ENCODE measurements at regions not wholly inside any gene's neighbourhood (a gene's known extent, or its start where the extent isn't known, plus 50 kb on each side); places are given as distances from the start of the nearest gene placed in this dataset.

GRCh38 chr20:56900252-56900651, 271.1 kb downstream of the TFAP2C start:
- Histone ChIP-seq H3K9me3 (no peaks in the 10 kb centered on the region), H3K27ac (no peak overlapping the region), H3K27me3 (no peaks in the 10 kb centered on the region), H3K4me1 (no peaks in the 10 kb centered on the region), H3K4me3 (no peak overlapping the region), H3K36me3 (no peaks in the 10 kb centered on the region)
- TF ChIP-seq CTCF (IDR thresholded peaks at IDR 0.05) (no peak), POLR2AphosphoS5 (IDR thresholded peaks at IDR 0.05; ENCODE audit: insufficient read depth in 1 of 2, low read depth in 1 of 2) (no peak), POLR2A (IDR thresholded peaks at IDR 0.05) (no peak)
- intact Hi-C loops (cut with DNase I) = no loop called here
- no peak for DNase-seq (ENCODE audit: extremely low spot score in 2 of 2)

GRCh38 chr20:56903421-56903820, 274.3 kb downstream of the TFAP2C start:
- Histone ChIP-seq H3K27me3 (no peaks in the 10 kb centered on the region), H3K27ac (no peak overlapping the region), H3K4me1 (no peaks in the 10 kb centered on the region), H3K36me3 (no peaks in the 10 kb centered on the region), H3K9me3 (no peaks in the 10 kb centered on the region), H3K4me3 (no peak overlapping the region)
- no peak for DNase-seq (ENCODE audit: extremely low spot score in 2 of 2)
- intact Hi-C loops (cut with DNase I) = no loop called here
- no peak for TF ChIP-seq CTCF (IDR thresholded peaks at IDR 0.05)
- no peak for TF ChIP-seq POLR2A (IDR thresholded peaks at IDR 0.05)
- no peak for TF ChIP-seq POLR2AphosphoS5 (IDR thresholded peaks at IDR 0.05; ENCODE audit: insufficient read depth in 1 of 2, low read depth in 1 of 2)

- H3K27me3 ChIP-seq = no peaks in the 10 kb centered on the region
- no peak overlapping the region for H3K27ac ChIP-seq
- DNase-seq (ENCODE audit: extremely low spot score in 2 of 2) = no peak
- no peaks in the 10 kb centered on the region for H3K36me3 ChIP-seq
- no peaks in the 10 kb centered on the region for H3K4me1 ChIP-seq
- TF ChIP-seq POLR2AphosphoS5 (IDR thresholded peaks at IDR 0.05; ENCODE audit: insufficient read depth in 1 of 2, low read depth in 1 of 2) = no peak
- no peak for TF ChIP-seq POLR2A (IDR thresholded peaks at IDR 0.05)
- no peak for TF ChIP-seq CTCF (IDR thresholded peaks at IDR 0.05)
- intact Hi-C loops (cut with DNase I) = no loop called here
- no peak overlapping the region for H3K4me3 ChIP-seq
- no peaks in the 10 kb centered on the region for H3K9me3 ChIP-seq
Measured at GRCh38 chr20:56903858-56904257, 274.8 kb downstream of the TFAP2C start.

- no peak for DNase-seq (ENCODE audit: extremely low spot score in 2 of 2)
- TF ChIP-seq POLR2A (IDR thresholded peaks at IDR 0.05) (no peak), CTCF (IDR thresholded peaks at IDR 0.05) (no peak), POLR2AphosphoS5 (IDR thresholded peaks at IDR 0.05; ENCODE audit: insufficient read depth in 1 of 2, low read depth in 1 of 2) (no peak)
- H3K9me3 ChIP-seq = no peaks in the 10 kb centered on the region
- H3K27me3 ChIP-seq = no peaks in the 10 kb centered on the region
- H3K4me3 ChIP-seq = no peak overlapping the region
- no peaks in the 10 kb centered on the region for H3K36me3 ChIP-seq
- H3K4me1 ChIP-seq = no peaks in the 10 kb centered on the region
- H3K27ac ChIP-seq = no peak overlapping the region
- intact Hi-C loops (cut with DNase I) = no loop called here
Measured at GRCh38 chr20:56909918-56910714, 281.0 kb downstream of the TFAP2C start.

- TF ChIP-seq POLR2AphosphoS5 (IDR thresholded peaks at IDR 0.05; ENCODE audit: insufficient read depth in 1 of 2, low read depth in 1 of 2) = no peak
- TF ChIP-seq CTCF (IDR thresholded peaks at IDR 0.05) = no peak
- TF ChIP-seq POLR2A (IDR thresholded peaks at IDR 0.05) = no peak
Measured at GRCh38 chr20:56911946-56912345, 282.8 kb downstream of the TFAP2C start.

More at GRCh38 chr20:56911946-56912345, 282.8 kb downstream of the TFAP2C start:
- H3K27ac ChIP-seq = no peak overlapping the region
- no peaks in the 10 kb centered on the region for H3K4me1 ChIP-seq
- no peak overlapping the region for H3K4me3 ChIP-seq
- intact Hi-C loops (cut with DNase I) = no loop called here
- H3K9me3 ChIP-seq = no peaks in the 10 kb centered on the region
- DNase-seq (ENCODE audit: extremely low spot score in 2 of 2) = no peak
- H3K27me3 ChIP-seq = no peaks in the 10 kb centered on the region
- H3K36me3 ChIP-seq = no peaks in the 10 kb centered on the region

Data from vagina (tissue), 2 donors.